ENCODE measurements at regions not wholly inside any gene's neighbourhood (a gene's known extent, or its start where the extent isn't known, plus 50 kb on each side); places are given as distances from the start of the nearest gene placed in this dataset.

DNA sequence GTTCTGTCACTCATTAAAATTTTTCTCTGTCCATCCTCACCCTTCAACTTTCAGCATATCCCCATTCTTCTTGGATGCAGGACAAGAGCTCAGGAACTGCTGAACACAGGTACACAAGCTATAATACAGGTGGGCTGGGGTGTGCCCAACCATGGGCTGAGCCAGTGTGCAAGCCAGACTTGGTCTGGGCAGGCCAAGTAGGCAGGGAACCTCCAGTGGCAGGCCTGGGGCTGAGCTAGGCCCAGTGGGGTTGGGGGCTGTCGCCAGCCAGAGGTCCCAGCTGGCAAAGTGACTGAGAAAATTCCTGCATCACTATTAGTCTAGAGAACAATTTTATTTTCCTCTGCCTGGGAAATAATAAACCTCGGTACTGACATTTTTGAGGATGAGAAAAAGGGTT lies 202.9 kb downstream of the LRRC3B start:
- Mint-ChIP-seq H3K4me1 (no peaks in the 10 kb centered on the region), H3K36me3 (no peaks in the 10 kb centered on the region), H3K27me3 (ENCODE audit: low read depth) (no peaks in the 10 kb centered on the region), H3K4me3 (no peak overlapping the region), H3K27ac (no peak overlapping the region), H3K9me3 (peaks cover 76% of the 10 kb centered on the region)
- no peak for DNase-seq (ENCODE audit: low spot score in 2 of 2, unreplicated experiment in 2 of 2)
- TF ChIP-seq, protein P1, sequence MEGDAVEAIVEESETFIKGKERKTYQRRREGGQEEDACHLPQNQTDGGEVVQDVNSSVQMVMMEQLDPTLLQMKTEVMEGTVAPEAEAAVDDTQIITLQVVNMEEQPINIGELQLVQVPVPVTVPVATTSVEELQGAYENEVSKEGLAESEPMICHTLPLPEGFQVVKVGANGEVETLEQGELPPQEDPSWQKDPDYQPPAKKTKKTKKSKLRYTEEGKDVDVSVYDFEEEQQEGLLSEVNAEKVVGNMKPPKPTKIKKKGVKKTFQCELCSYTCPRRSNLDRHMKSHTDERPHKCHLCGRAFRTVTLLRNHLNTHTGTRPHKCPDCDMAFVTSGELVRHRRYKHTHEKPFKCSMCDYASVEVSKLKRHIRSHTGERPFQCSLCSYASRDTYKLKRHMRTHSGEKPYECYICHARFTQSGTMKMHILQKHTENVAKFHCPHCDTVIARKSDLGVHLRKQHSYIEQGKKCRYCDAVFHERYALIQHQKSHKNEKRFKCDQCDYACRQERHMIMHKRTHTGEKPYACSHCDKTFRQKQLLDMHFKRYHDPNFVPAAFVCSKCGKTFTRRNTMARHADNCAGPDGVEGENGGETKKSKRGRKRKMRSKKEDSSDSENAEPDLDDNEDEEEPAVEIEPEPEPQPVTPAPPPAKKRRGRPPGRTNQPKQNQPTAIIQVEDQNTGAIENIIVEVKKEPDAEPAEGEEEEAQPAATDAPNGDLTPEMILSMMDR (IDR thresholded peaks at IDR 0.05; ENCODE audit: unreplicated experiment) = no peak

DNA sequence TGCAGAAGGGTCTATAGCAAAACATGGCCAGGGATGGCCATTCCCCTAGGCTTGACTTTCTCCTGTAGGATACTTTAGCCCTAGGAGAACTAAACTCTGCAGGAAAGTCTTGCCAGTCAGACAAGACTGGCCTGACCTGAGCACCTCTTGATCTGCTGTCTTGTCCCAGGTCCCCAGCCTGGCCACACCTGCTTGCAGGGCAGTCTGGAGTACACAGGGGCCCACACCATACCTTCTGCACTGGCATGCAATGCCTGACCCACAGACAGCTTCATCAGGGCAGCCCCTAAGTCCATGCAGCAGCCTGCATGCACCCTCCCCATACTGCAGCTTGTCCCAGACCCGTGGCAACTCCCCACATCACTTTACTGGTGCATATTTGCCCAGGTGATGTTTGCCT lies 204.6 kb downstream of the LRRC3B start:
- no peaks in the 10 kb centered on the region for H3K36me3 Mint-ChIP-seq
- H3K27ac Mint-ChIP-seq = no peak overlapping the region
- H3K9me3 Mint-ChIP-seq = peaks cover 65% of the 10 kb centered on the region
- H3K4me1 Mint-ChIP-seq = no peaks in the 10 kb centered on the region
- DNase-seq (ENCODE audit: low spot score in 2 of 2, unreplicated experiment in 2 of 2) = no peak
- TF ChIP-seq, protein P1 (IDR thresholded peaks at IDR 0.05; ENCODE audit: unreplicated experiment) = no peak
- no peak overlapping the region for H3K4me3 Mint-ChIP-seq
- H3K27me3 Mint-ChIP-seq (ENCODE audit: low read depth) = no peaks in the 10 kb centered on the region

DNA sequence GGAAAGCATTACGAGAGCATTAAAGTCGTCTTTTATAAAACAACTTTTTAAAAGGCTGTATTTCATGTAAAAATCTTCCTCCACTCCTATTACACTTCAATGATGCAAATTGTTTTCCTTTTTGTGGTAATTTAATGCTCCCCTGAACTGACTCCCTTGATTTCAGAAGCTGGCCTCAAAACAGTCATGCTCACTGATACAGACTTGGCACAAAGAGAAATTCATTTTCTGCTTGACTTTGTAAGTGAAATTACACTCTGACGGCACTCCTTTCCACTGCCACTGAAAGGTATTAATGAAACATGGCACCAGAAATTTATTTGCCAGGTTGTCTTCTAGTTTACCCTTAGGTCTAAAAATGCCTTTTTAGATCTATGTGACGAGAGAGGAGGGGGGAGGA lies 215.5 kb downstream of the LRRC3B start:
- TF ChIP-seq, protein P1 (IDR thresholded peaks at IDR 0.05; ENCODE audit: unreplicated experiment) = no peak
- Mint-ChIP-seq H3K27me3 (ENCODE audit: low read depth) (no peaks in the 10 kb centered on the region), H3K4me3 (no peak overlapping the region), H3K9me3 (peaks cover 8% of the 10 kb centered on the region), H3K36me3 (no peaks in the 10 kb centered on the region), H3K4me1 (peaks cover 16% of the 10 kb centered on the region), H3K27ac (no peak overlapping the region)
- no peak for DNase-seq (ENCODE audit: low spot score in 2 of 2, unreplicated experiment in 2 of 2)

DNA sequence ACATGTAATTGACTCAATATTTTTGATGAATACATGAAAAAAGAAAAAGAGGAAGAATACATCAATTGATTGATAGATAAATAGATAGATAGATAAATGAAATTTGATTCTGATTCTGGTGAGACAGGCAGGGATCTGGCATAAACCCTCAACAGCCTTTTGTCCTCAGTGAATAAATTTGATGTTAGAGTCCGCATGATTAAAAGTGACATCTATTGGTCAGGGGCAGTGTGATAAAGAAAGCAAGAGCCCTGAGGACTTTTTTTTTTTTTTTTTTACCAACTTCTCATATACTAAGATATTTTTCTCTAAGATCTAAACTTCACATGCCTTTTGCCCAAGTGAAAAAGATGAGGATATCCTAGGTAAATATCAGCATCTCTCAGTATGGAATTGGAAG lies 216.4 kb downstream of the LRRC3B start:
- H3K27me3 Mint-ChIP-seq (ENCODE audit: low read depth) = no peaks in the 10 kb centered on the region
- no peaks in the 10 kb centered on the region for H3K36me3 Mint-ChIP-seq
- no peak overlapping the region for H3K4me3 Mint-ChIP-seq
- no peak for DNase-seq (ENCODE audit: low spot score in 2 of 2, unreplicated experiment in 2 of 2)
- no peak overlapping the region for H3K27ac Mint-ChIP-seq
- peaks cover 16% of the 10 kb centered on the region for H3K4me1 Mint-ChIP-seq
- peaks cover 8% of the 10 kb centered on the region for H3K9me3 Mint-ChIP-seq
- TF ChIP-seq, protein P1 (IDR thresholded peaks at IDR 0.05; ENCODE audit: unreplicated experiment) = no peak

DNA sequence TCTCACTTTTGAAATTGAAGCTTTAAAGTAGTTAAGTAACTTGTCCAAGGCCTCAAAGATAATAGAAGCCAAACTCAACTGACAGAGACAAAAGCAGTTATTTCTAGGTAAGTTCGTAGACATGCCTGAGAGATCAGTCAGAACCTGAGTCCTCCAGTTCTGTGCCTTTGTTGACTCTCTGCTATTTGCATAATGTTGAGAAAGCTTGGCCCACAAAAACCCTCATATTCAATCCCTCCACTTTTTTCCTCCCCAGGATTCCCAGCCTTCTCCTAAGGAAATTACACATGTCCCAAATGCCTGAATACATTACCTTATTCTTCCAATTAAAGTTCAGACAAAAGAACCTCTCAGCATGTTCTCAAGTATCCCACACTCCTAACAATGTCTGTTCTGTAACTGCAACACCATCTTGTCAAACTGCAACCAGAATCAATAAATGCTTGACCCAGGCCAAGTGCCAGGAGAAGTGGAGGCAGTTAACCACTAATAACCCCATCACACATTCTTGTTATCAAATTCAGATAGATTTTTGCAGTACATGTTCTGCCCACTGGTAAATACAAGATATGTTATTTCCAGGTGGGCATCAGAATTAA lies 217.8 kb downstream of the LRRC3B start:
- DNase-seq (ENCODE audit: low spot score in 2 of 2, unreplicated experiment in 2 of 2) = no peak
- Mint-ChIP-seq H3K36me3 (no peaks in the 10 kb centered on the region), H3K9me3 (peaks cover 5% of the 10 kb centered on the region), H3K4me3 (no peak overlapping the region), H3K4me1 (peaks cover 16% of the 10 kb centered on the region), H3K27ac (no peak overlapping the region), H3K27me3 (ENCODE audit: low read depth) (peaks cover 2% of the 10 kb centered on the region)
- TF ChIP-seq, protein P1 (IDR thresholded peaks at IDR 0.05; ENCODE audit: unreplicated experiment) = no peak

DNA sequence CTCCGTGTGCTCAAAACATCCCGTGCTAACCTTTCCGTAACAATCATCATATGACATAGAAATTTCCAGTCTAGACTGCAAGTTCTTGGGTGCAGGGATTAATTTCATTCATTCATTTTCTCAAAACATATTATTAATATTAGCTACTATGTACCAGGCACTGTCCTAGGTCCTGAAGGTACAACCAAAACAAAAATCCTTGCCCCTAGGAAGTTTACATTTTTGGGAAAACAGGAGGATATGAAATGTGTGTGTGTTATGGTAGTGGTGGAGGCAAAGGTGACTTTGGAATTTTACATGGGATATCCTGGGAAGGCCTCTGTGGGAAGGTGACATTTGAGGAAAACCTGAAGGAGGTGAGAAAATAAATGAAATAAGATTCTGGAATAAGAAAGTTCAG lies 222.6 kb downstream of the LRRC3B start:
- Mint-ChIP-seq H3K4me1 (peaks cover 3% of the 10 kb centered on the region), H3K36me3 (no peaks in the 10 kb centered on the region), H3K27ac (no peak overlapping the region), H3K27me3 (ENCODE audit: low read depth) (peaks cover 3% of the 10 kb centered on the region), H3K9me3 (peaks cover 5% of the 10 kb centered on the region), H3K4me3 (no peak overlapping the region)
- TF ChIP-seq, protein P1 (IDR thresholded peaks at IDR 0.05; ENCODE audit: unreplicated experiment) = no peak
- no peak for DNase-seq (ENCODE audit: low spot score in 2 of 2, unreplicated experiment in 2 of 2)
